22Rv1 (cell line): ENCODE measurements at regions not wholly inside any gene's neighbourhood (a gene's known extent, or its start where the extent isn't known, plus 50 kb on each side); places are given as distances from the start of the nearest gene placed in this dataset.

ENCODE experiments used
- H3K27ac ChIP-seq: fragments of 450-650 bp; 2 replicates; pipeline ENCODE4 v1.5.1; 2017
- CTCF ChIP-seq: fragments of 450-650 bp; IDR thresholded peaks from 2 replicates; pipeline ENCODE4 v1.5.1; 2017; ENCODE audit warnings: mild to moderate bottlenecking
- ZFX ChIP-seq: fragments of 450-650 bp; IDR thresholded peaks from 2 replicates; pipeline ENCODE4 v1.6.1; 2017; ENCODE audit warnings: antibody characterized with exemption, borderline replicate concordance

- TF ChIP-seq ZFX (no peak), CTCF (no peak)
- no peak overlapping the region for H3K27ac ChIP-seq
Observed at GRCh38 chr1:75034376-75034775, 99.8 kb upstream of the LHX8 start.

GRCh38 chr1:75035536-75035935 lies 98.7 kb upstream of the LHX8 start:
- H3K27ac ChIP-seq, result no peak overlapping the region
- TF ChIP-seq ZFX, result no peak
- TF ChIP-seq CTCF, result no peak

GRCh38 chr1:75053207-75053606 lies 81.0 kb upstream of the LHX8 start:
- no peak overlapping the region for H3K27ac ChIP-seq
- TF ChIP-seq ZFX (no peak), CTCF (peak; percentile 46)

- no peak overlapping the region for H3K27ac ChIP-seq
- TF ChIP-seq CTCF, result no peak
- TF ChIP-seq ZFX, result no peak
Observed at GRCh38 chr1:75058424-75058823, 75.8 kb upstream of the LHX8 start.

- TF ChIP-seq CTCF, result no peak
Observed at GRCh38 chr1:75062111-75062510, 72.1 kb upstream of the LHX8 start.

GRCh38 chr1:75067975-75068374 lies 66.2 kb upstream of the LHX8 start:
- TF ChIP-seq CTCF, result no peak
- H3K27ac ChIP-seq, result no peak overlapping the region

More at GRCh38 chr1:75062111-75062510, 72.1 kb upstream of the LHX8 start:
- H3K27ac ChIP-seq, result no peak overlapping the region

GRCh38 chr1:75074831-75075395 lies 59.3 kb upstream of the LHX8 start:
- TF ChIP-seq CTCF (no peak), ZFX (no peak)
- no peak overlapping the region for H3K27ac ChIP-seq
